Body of pancreas (tissue), 4 donors: ENCODE measurements at regions not wholly inside any gene's neighbourhood (a gene's known extent, or its start where the extent isn't known, plus 50 kb on each side); places are given as distances from the start of the nearest gene placed in this dataset.

Source experiments
- ATAC-seq: fragments of 150-250 bp; one replicate; pipeline ENCODE4 v1.9.1; 2016
- DNase-seq, 4 donors: peaks; one replicate each; pipeline ENCODE4 v3.0.0-alpha.2; 2019
- H3K27ac ChIP-seq, 4 donors: fragments of 200-600 bp; sonication (generic); 1 replicate in 3 of 4; 2 replicates in 1 of 4; pipeline versions ENCODE4 v1.5.1 to v1.6.1; 2016 to 2019; ENCODE audit warnings: mild to moderate bottlenecking in 1 of 4, mixed read lengths in 1 of 4, moderate library complexity in 1 of 4
- H3K27me3 ChIP-seq, 2 donors: fragments of 200-600 bp; sonication (generic); one replicate each; pipeline ENCODE4 v1.6.0; 2016; ENCODE audit warnings: mild to moderate bottlenecking in 1 of 2
- H3K36me3 ChIP-seq, 2 donors: fragments of 200-600 bp; sonication (generic); replicated peaks in 1 of 2; 2 replicates each; pipeline ENCODE4 v1.5.1; 2016; ENCODE audit warnings: low read depth in 2 of 2; ENCODE audit not compliant: insufficient read depth in 1 of 2
- H3K4me1 ChIP-seq: fragments of 200-600 bp; sonication (generic); one replicate; pipeline ENCODE4 v1.6.0; 2016
- H3K4me3 ChIP-seq, 2 donors: fragments of 200-600 bp; sonication (generic); 1 replicate in 1 of 2; 2 replicates in 1 of 2; pipeline ENCODE4 v1.5.1; 2016 to 2019
- H3K9me3 ChIP-seq, 3 donors: fragments of 200-600 bp; sonication (generic); 1 replicate in 2 of 3; 2 replicates in 1 of 3; pipeline ENCODE4 v1.5.1; 2016
- POLR2A ChIP-seq, 3 donors: fragments of 450-650 bp; IDR thresholded peaks; one replicate each; pipeline ENCODE4 v1.6.1; 2016; ENCODE audit warnings: antibody characterized with exemption in 3 of 3, mild to moderate bottlenecking in 2 of 3
- WGBS, 2 donors: methylation state at CpG; one replicate each; pipeline ENCODE4 v1.1.5; 2017; 5-methylcytosine and 5-hydroxymethylcytosine counted together
- intact Hi-C: fragments of 100-400 bp; cut with DNase I; formaldehyde crosslinking; loops from one replicate; pipeline ENCODE4 v1.15.1; 2023
- TF ChIP-seq, protein P1 (sequence below), 7 experiments: fragments of 450-650 bp in 4 of 7; fragments of 200-600 bp in 3 of 7; sonication (generic) in 3 of 7; IDR thresholded peaks; one replicate each; pipeline ENCODE4 v1.5.1; 2016 to 2019; ENCODE audit warnings: antibody characterized with exemption in 7 of 7

DNA sequence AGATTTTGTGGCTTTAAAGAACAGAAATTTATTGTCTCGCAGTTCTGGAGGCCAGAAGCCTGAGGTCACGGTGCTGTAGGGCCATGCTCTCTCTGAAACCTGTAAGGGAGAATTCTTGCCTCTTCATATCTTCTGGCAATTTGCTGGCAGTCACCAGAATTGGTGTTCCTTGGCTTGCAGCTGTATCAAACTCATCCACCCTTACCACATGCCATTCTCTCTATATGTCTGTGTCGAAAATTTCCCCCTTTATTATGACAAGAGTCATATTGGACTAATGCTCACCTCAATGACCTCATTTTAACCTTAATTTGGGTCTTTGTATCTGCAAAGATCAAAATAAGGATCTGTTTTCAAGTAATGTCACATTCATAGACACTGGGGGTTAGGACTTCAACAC is 266.7 kb downstream of the IL20RB start:
- DNase-seq (no peak), ATAC-seq (no peak)
- intact Hi-C loops: no loop called here
- Histone ChIP-seq H3K4me3 (no peak overlapping the region), H3K27ac (no peak overlapping the region), H3K27me3 (no peaks in the 10 kb centered on the region), H3K36me3 (no peaks in the 10 kb centered on the region), H3K4me1 (no peaks in the 10 kb centered on the region), H3K9me3 (no peaks in the 10 kb centered on the region)
- no peak for TF ChIP-seq POLR2A (IDR thresholded peaks at IDR 0.05)
- TF ChIP-seq, protein P1, sequence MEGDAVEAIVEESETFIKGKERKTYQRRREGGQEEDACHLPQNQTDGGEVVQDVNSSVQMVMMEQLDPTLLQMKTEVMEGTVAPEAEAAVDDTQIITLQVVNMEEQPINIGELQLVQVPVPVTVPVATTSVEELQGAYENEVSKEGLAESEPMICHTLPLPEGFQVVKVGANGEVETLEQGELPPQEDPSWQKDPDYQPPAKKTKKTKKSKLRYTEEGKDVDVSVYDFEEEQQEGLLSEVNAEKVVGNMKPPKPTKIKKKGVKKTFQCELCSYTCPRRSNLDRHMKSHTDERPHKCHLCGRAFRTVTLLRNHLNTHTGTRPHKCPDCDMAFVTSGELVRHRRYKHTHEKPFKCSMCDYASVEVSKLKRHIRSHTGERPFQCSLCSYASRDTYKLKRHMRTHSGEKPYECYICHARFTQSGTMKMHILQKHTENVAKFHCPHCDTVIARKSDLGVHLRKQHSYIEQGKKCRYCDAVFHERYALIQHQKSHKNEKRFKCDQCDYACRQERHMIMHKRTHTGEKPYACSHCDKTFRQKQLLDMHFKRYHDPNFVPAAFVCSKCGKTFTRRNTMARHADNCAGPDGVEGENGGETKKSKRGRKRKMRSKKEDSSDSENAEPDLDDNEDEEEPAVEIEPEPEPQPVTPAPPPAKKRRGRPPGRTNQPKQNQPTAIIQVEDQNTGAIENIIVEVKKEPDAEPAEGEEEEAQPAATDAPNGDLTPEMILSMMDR (IDR thresholded peaks at IDR 0.05): no peak
- 66 to 72% methylated on average over 3 of the region's 3 CpGs for WGBS, 2 donors

GRCh38 chr3:137242836-137243400 is 285.1 kb downstream of the IL20RB start:
- WGBS, 2 donors: 60 to 68% methylated on average over 6 of the region's 6 CpGs
- Histone ChIP-seq H3K36me3 (no peaks in the 10 kb centered on the region), H3K9me3 (no peaks in the 10 kb centered on the region), H3K27me3 (no peaks in the 10 kb centered on the region), H3K4me1 (no peaks in the 10 kb centered on the region), H3K27ac (no peak overlapping the region), H3K4me3 (no peak overlapping the region)
- intact Hi-C loops: no loop called here
- no peak for ATAC-seq
- TF ChIP-seq, protein P1 (IDR thresholded peaks at IDR 0.05): no peak
- no peak for TF ChIP-seq POLR2A (IDR thresholded peaks at IDR 0.05)
- no peak for DNase-seq

- H3K4me3 ChIP-seq: no peak overlapping the region
- no peak for ATAC-seq
- intact Hi-C loops: no loop called here
- no peaks in the 10 kb centered on the region for H3K36me3 ChIP-seq
- no peaks in the 10 kb centered on the region for H3K4me1 ChIP-seq
- TF ChIP-seq, protein P1 (IDR thresholded peaks at IDR 0.05): no peak
- no peak for TF ChIP-seq POLR2A (IDR thresholded peaks at IDR 0.05)
- no peak overlapping the region for H3K27ac ChIP-seq
- no peak for DNase-seq
- H3K9me3 ChIP-seq: no peaks in the 10 kb centered on the region
- H3K27me3 ChIP-seq: no peaks in the 10 kb centered on the region
- 31 to 48% methylated on average over 2 of the region's 2 CpGs for WGBS, 2 donors
Measured at GRCh38 chr3:137246491-137246890, 288.7 kb downstream of the IL20RB start.

DNA sequence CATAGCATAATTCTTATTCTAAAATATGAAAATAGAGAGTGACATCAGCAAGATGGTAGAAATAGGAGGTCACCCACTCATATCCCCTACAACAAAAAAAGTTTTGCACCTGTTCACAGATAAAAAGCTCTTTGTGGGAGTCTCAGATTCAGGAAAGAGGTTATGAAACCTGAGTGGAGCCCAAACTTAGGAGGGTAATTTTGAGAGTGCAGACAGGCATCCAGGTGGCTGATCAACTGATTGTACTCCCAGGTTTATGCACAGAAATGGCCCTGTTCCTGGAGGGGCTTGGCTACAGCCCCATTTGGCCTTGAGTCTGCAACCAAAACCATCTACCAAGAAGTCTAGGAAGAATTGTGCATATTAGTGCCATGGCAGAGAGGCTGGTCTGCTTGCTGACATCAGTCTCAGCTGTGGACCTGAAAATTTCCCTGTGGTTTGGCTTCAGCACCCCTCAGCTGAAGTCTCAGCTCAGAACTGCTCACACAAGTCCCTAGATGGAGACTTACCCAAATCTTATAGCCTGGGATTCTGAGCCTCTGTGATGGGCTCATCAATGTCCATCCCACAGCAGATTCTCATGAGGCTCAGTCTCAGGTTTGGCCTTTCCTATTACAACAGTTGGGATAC is 291.6 kb downstream of the IL20RB start:
- no peaks in the 10 kb centered on the region for H3K36me3 ChIP-seq
- H3K9me3 ChIP-seq: peaks cover 0 to 4% (median 0%) of the 10 kb centered on the region in 3 donors
- intact Hi-C loops: no loop called here
- H3K4me1 ChIP-seq: no peaks in the 10 kb centered on the region
- no peaks in the 10 kb centered on the region for H3K27me3 ChIP-seq
- ATAC-seq (no peak), DNase-seq (no peak)
- H3K27ac ChIP-seq: no peak overlapping the region
- TF ChIP-seq POLR2A (IDR thresholded peaks at IDR 0.05): no peak
- TF ChIP-seq, protein P1 (IDR thresholded peaks at IDR 0.05): no peak
- H3K4me3 ChIP-seq: no peak overlapping the region

DNA sequence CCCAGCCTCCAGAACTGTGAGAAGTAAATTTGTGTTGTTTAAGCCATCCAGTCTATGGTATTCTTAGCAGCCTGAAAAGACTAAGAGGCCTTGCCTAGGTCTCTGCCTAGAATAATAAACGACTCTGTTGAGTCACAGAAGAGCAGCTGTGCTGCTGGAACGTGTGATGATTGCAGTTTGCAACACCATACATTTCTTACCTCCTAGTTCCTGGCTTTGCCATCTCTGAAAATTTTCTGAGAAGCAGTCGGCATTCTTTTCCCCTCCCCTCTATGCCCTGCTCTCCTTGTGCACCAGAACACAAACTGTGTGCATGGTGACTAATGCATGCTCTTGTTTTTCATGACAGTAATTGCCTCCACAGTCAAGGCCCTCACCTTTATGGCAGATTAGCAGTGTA is 301.3 kb downstream of the IL20RB start:
- ATAC-seq (no peak), DNase-seq (no peak)
- no peak overlapping the region for H3K27ac ChIP-seq
- no peaks in the 10 kb centered on the region for H3K4me1 ChIP-seq
- H3K9me3 ChIP-seq: no peaks in the 10 kb centered on the region
- intact Hi-C loops: no loop called here
- no peak for TF ChIP-seq POLR2A (IDR thresholded peaks at IDR 0.05)
- TF ChIP-seq, protein P1 (IDR thresholded peaks at IDR 0.05): no peak
- 29 to 34% methylated on average over 3 of the region's 3 CpGs for WGBS, 2 donors
- H3K4me3 ChIP-seq: no peak overlapping the region
- no peaks in the 10 kb centered on the region for H3K27me3 ChIP-seq
- H3K36me3 ChIP-seq: no peaks in the 10 kb centered on the region
